ENCODE measurements at regions not wholly inside any gene's neighbourhood (a gene's known extent, or its start where the extent isn't known, plus 50 kb on each side); places are given as distances from the start of the nearest gene placed in this dataset.
"Not testable (repeated sequence)": the region's sequence is repeated elsewhere in the genome, so short reads cannot be mapped to it uniquely, and the experiment has no call there.

DNA sequence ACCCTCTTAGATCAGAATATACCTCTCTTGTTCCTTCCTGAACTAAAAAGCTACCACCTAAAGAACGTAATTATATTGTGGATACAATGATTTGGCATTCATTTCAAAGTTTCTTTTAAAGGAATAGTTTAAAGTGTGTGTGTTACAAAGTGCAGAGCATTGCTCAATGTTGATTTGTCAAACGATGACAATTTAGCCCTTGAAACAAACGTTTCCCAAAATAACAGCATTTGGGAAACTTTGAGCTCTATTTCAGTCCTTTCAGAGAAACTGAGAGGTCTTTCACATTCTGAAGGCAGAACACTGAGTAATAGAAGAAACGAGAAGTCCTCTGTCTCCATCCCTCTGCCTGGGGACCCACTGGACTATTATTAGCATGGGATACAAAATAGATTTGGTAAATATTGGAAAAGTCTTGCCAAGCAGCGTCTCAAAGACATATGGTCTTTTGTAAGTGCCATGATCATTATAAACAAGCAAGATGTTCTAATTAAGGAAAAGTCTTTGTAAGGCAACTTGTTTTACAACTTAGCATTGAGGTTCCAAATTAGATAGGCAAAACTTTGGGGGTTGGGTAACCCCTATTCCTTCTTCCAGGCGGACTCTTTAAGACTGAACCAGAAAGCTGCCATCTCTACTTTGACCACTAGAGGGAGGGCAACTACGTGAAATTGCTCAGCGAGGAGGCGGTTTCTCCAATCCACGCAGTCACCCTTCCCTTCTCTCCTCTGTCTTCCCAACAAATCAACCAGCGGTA, 208.8 kb downstream of the RNF144B start:
- DNase-seq: peak; percentile 66

DNA sequence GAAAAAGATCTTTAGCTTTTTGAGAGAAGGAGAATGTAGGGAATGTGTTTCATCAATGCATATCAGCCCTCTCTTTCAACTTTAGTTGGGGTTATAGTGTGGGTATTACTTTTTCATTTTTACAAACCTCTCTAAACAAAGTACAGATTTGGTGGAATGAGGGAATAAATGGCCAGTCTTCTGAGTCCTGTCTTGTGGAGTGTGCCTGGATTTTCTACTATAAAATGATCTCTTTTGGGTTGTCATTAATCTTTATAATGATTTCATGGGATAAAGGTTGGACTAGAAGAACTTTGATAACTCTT, 209.3 kb downstream of the RNF144B start:
- no peak for DNase-seq

DNA sequence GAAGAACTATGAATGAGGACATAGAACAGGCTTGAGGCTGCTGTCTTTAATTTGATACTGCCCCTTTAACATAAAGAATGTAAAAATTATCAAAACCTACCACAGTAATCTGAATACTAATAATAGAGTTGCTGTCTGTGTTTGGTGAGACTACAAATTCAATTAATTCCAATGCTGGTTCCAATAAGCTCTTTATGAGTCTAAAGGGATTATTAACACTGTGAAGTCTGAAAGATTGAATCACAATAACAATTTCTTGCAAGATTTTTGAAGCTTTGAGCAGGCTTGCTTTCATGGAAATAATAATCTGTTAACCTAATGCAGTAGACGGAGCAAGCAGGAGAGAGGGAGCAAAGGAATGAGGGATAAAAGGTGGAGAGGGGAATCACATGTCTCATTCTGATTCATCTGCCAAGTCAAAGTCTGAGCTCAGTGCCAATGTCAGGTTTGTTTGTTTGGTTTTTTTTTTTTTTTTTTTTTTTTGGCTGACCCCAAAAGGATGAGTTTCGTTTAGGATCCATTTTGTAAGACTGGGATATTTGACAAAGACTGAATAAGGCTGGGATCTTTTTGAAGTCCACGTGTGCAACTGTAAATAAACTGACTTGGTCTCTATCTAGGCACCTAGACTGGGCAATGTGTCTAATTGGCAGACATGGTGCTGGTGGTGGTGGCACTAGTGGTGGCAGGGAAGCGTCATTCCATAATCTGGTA, 211.6 kb downstream of the RNF144B start:
- no peak for DNase-seq

DNA sequence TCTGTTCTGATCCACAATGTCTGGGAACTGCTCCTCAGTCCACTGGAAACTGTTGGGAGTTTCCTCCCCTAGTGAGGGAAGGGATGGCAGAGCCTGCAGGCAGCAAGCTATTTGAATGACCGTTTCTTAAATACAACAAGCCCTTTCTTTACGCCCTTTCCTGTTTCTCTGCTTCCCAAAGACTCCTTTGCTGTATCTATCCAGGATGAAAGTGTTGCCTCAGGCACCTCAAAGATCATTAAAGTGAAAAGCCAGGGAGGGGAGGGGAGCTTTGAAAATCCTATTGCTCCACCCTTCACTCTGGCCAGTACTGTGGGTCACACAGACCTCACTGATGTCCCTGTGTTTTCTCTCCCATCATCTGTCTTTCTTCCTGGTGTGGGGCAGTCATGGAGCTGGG, 213.1 kb downstream of the RNF144B start:
- no peak for DNase-seq

DNA sequence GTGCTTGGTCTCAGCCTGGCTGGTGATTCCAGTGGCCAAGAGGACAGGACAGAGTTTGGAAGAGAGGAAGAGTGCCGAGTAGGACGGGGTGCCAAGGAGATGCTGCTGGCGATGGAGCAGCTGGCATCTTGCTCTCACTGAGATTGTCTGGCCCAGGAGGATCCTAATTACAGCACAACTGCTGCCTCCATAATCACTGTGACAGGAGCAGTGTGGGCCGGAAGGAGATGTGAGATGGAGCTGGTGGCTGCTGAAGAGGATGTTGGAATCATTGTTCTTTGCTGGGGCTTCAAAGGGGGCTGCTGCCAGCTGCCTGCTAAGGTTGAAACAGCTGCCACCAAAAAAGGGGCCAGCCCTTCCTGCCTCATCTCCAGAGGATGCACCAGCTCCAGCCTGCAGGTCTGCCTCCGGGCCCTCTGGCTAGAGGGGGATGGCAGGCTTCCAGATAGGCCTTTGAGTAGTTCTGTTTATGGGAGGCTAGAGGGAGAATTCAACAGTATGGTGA, 214.4 kb downstream of the RNF144B start:
- no peak for DNase-seq

DNA sequence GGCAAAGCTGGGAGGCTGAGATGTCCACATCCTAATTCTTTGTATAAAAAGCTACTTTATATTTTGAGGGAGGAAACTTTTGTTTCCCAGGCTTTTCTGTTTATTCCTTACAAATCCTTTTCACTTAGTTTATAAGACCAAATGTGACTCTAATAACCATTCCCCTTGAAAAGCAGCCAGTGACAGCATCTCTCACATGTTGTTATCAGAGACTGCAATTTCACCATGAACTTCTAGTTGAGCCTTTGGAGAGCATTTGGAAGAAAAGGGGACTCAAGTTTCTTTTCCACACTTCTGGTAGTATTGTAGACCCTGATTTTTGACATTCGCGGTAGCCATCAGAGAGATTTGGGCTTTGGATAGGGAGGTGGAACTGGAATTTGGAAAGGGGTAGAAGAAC, 215.8 kb downstream of the RNF144B start:
- no peak for DNase-seq

DNA sequence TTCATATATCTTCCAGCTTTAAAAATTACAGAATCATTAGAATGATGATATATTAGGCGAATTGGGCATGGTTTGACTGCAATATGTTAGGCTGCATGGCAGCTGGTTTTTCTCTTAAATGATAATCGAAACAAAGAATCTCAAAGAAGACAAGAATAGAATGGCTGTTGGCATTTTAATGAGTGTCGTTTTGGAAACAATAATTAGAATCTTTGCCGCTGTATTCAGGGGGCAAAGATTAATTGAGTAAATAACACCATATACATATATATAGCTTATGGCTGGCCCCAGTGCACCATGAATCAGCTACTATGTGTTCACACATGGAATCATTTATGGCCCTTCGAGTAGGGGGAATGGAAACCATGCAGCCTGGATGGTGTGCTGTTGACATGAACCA, 216.2 kb downstream of the RNF144B start:
- DNase-seq: no peak

DNA sequence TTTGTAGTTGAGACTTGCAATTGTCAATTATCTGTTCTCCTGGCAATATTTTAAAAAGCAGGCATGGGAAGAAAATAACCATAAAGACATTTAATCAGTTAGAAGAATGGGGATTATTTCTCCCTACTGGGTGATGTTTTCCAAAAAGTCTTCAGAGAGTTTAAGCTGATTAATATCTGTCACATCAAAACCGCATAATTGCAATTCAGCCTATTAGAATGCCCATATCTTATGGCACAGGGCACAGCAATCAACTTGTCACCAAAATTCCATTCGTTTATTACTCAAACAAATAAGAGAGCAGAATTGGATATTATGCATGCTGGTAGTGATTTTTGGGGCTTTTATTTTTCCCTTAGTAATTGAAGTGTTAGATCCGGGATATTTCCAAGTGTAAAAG, 218.7 kb downstream of the RNF144B start:
- no peak for DNase-seq

DNA sequence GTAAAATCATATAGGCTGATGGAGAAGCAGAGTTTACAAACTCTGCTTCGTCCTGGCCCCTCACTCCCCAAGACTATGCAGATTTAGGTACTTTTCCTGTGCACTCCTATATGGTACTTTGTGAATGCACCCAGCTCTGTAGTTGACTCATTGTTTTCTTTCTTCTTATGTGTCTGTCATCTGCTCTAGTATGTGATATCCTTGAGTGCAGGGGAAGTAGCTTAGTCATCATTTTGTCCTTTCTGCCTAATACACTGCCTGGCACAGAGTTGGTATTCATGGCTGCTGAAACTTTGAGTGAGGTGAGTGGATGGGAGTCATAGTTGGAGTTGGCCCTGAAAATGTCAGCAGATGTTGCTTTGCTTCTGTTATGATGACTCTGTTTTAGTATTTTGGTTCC, 222.6 kb downstream of the RNF144B start:
- DNase-seq: no peak

DNA sequence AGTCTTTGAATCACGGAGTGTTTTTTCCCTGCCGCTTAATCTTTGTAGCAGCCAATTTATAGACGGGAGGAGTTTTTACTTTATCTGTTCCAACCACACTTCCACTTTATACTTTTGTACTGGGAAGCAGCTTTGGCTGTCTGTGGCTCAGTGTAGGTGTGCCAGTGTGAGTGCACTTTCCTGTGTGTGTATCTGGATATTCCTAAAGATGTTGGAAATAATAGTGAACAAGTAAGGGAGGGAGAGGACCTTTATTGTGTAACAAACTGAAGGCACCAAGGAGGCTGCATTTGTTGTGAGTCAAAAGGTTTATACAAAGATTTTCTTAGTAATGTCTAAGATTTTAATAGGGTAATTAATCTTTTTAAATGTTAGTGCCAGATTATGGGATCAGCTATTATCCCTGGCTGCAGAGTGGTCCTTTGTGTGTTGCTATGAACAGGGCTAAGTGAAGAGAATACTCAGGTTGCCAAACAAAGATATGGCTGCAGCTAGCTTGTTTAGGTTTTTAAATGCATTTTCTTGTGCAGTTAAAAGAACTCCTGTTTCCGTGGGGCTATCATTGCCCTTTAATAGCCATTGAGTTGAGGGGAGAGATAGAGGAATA, 226.3 kb downstream of the RNF144B start:
- DNase-seq: no peak

DNA sequence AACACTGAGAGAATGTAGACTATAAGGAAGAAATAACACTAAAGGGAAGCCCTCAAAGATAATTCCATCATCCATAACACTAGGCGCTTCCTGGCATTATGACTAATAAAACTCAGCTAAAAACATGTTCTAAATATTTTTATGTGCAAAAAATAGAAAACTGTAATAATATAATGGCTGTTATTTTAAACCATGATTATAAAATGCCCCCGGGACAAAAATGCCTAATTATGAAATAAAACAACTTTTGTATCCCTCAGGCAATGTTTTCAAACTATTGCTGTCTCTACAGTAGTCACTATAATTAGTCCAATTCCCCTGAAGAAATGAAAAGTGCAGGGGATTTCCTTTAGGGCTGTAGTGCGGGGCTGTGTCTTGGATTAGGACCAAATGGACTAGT, 242.4 kb downstream of the RNF144B start:
- DNase-seq: no peak

DNA sequence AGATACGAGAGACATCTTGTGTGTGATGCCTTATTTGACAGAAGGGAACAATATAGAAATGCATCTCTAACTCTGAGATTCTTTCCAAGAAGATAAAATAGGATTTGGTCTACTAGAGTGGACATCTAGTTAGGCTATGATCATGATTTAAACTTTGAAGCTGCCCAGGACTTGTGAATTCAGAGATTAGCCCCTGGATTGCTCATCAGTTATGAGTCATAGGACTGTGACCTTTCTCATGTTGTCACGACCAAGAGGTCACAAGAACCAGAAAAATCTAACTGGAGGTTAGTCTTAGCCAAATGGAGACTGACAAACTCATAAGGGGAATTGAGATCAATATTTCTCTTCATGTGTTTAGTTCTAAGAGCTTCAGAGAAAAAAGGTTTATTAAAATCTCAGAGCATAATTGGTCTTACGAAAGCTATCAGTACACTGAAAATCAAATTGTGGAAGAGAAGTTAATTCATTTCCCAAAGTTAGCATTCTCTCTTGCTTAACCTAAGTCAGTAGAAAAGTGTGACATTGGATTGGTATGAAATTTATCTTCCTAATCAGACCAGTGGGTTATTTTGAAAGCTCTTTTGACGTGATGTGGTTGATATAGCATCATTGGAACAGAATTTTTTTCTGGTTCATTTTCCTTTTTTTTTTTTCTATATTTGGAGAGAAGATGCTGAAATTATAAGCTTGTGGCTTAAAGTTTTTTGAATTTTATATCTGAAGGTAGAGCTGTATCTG, 245.7 kb downstream of the RNF144B start:
- no peak for DNase-seq

DNA sequence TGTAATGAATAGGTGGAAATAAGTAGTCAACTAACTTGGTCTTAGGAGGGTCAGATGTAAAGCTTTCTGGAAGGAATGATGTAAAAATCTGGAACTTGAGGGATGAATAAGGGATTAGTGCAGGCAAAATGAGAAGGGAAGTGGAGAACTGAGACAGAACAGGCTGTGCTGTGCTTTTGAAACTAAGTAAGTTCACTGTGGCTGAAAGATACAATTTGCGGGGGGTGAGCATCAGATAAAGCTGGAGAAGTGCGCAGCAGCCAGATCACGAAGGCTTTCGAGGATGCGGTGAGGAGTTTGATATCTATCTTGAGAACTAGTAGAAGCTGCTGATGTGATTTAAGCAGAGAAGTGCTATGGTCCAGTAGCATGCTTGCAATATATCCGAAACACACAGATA, 247.8 kb downstream of the RNF144B start:
- DNase-seq: no peak

DNA sequence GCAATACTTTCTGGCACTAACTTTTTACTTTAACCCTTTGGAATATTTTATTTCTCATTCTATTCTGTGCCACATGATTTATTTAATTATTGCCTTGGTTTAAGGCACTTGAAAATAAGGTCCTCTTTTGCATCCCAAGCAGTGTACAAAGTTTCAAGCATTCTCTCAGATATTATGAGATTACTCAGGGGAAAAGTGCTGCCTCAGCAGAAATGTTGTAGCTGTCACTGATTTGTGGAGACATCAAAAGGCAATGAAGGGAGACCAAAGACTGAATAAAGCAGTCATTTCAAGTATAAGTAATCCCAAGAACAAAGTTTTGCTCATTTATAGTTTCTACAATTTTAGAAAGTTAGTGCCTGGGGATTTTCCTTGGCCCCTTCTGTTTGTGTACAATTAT, 253.0 kb downstream of the RNF144B start:
- no peak for DNase-seq

DNA sequence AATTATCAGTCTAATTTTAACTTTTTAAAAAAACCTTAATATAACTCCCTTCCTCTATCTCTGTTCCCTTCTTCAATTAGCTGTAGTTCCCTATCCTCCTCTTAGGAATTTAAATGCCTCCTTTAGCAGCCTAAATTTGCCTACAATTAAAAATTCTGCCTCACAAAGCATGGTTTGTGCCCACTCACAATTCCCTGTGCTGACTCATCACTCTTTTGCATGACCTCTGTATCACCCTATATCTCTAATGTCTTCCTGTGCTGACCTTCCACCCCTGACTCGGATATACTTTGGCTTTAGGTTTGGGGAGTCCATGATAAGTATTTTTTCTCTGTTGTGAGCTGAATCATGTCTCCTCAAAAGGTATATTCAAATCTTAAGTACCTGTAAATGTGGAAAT, 253.6 kb downstream of the RNF144B start:
- DNase-seq: no peak

DNA sequence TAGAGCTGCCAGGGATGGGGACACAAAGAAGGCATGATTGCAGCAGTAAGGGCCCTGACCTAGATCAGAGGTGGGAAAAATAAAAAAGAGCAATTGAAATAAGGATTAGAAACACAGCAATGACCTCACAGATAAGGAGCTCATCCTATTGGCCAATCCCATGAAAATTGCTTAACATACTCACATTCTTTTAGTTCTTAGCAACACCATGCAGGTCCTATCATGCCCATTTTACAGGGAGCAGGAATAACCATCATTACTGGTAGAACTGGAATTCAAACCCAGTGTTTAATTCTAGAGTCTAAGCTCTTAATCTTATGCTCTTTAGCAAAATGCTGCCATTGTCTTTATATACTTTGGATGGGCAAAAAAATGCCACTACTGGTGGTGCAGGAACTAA, 267.7 kb downstream of the RNF144B start:
- no peak for DNase-seq

DNA sequence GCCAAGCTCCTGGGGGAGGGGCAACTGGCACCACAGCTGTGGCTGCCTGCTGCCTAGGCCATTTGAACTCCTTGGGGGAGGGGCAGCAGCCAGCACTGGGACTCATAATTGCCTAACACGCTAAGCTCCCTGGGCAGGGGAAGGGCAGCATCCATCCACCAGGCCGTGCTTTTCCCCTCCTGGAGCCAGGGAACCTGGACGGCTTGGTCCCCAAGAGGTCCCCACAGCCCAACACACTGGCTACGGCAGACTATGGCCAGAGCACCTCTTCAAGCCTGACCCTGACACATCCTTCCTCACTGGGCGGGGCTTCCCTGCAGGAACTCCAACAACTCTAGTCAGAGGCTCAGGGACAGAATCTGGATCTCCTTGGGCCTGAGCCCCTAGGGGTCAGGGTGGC, 269.4 kb downstream of the RNF144B start:
- DNase-seq: no peak

DNA sequence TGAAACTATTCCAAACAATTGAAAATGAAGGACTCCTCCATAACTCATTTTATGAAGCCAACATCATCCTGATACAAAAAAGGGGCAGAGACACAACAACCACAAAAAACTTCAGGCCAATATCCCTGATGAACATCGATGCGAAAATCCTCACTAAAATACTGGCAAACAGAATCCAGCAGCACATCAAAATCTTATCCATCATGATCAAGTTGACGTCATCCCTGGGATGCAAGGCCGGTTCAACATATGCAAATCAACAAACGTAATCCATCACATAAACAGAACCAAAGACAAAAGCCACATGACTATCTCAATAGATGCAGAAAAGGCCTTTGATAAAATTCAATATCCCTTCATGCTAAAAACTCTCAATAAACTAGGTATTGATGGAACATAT, 272.8 kb downstream of the RNF144B start:
- DNase-seq: not testable (repeated sequence)

DNA sequence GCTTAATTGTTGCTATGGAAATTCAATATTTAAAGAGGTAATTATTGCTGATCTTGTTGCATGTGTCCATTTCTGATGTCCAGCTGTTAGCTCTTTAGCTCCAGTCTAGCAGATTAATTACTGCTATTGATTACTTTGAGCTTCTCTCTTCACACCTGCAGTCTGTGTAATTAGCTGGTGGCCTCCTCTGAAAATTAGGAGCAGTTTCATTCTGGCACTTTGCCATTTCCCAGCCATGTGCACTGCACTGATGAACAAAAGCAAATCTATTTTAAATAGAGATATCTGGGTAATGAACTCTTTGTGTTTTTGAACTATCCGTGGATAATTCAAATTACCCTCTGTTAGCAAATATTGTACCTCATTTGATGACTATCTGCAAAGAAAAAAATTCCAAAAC, 275.9 kb downstream of the RNF144B start:
- no peak for DNase-seq

DNA sequence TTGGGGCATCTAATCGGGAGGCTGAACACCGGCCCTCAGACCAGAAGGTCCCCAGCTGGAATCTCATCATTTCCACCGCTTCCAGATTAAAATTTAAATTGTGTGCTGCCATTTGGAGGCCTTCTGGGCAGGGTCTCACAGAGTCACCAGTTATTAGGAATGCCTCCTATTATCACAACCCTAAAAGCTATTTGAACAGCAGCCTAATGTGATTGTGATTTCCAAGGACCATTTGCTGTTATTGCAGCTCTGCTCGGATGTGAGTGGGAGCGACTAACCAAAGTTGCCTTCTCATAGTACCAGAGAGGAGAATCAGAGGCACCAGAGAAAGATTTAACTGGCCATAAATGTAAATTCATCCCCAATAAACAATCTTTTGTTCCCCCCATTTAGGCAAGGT, 277.3 kb downstream of the RNF144B start:
- DNase-seq: no peak

DNA sequence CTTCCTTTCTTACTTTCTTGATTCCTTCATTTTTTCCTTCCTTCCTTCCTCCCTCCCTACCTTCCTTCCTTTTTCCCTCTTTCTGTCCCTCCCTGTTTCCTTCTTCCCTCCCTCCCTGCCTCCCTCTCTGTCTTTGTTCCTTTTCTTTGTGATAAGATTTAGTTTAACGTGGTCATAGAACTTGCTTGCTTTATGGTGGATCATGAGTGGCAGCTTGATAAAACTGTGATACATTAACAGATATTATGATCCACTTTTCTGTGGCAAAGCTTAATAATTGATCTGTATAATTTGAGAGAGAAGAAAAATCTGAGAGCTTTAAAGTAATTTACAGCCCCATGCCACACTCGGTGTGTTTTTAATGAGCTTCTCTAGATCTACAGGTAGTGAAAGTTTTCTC, 280.5 kb downstream of the RNF144B start:
- DNase-seq: no peak

DNA sequence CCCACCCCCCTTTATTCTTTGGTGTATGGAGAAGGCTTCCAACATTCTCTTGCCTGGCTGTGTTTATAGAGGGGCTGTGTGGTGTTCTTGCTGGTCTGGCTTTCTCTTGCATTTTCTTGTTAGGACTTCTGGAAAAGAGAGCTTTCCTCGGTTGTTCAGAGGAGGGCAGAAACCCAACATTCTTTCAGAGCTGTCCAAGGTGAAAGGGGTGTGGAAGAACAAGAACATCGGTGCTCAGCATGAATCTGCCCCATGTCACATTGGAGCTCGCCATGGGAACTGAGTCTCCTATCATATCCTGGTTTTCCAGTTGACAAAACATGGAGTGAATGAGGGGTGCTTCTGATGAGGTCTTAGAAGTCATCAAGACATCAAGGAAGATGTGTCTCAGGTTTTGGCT, 281.8 kb downstream of the RNF144B start:
- DNase-seq: no peak

DNA sequence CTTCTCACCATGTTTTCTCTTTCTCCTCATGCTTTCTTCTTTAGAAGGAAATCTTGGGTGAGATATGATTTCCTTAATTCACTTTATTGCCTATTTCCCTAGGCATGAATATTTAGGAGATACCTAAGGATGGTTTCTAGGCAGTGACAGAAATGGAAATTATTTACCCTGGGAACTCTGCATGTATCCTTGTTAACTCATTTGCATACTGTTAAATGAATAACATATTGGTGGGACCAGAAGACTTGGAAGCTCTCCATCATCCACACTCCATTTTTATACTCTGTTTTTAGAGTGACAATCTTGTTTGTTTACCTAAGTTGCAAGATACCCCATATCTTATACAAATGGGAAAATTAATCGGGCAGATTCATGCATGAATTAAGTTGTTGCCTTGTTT, 285.7 kb downstream of the RNF144B start:
- DNase-seq: no peak

Data from muscle of arm (tissue), 1 donor.